ENCODE measurements at regions not wholly inside any gene's neighbourhood (a gene's known extent, or its start where the extent isn't known, plus 50 kb on each side); places are given as distances from the start of the nearest gene placed in this dataset.

- no peak for DNase-seq (ENCODE audit: low spot score)
Measured at GRCh38 chr3:118435851-118436350, 598.7 kb downstream of the IGSF11 start.

GRCh38 chr3:118436697-118437262 lies 597.9 kb downstream of the IGSF11 start:
- no peak for DNase-seq (ENCODE audit: low spot score)

- no peak for DNase-seq (ENCODE audit: low spot score)
Measured at GRCh38 chr3:118445036-118445435, 589.6 kb downstream of the IGSF11 start.

- no peak for DNase-seq (ENCODE audit: low spot score)
Measured at GRCh38 chr3:118447339-118447738, 587.3 kb downstream of the IGSF11 start.

GRCh38 chr3:118466795-118467330 lies 567.8 kb downstream of the IGSF11 start:
- DNase-seq (ENCODE audit: low spot score), result no peak

- DNase-seq (ENCODE audit: low spot score), result no peak
Measured at GRCh38 chr3:118468801-118469200, 565.8 kb downstream of the IGSF11 start.

- DNase-seq (ENCODE audit: low spot score), result no peak
Measured at GRCh38 chr3:118472586-118472985, 562.1 kb downstream of the IGSF11 start.

GRCh38 chr3:118473343-118473742 lies 561.3 kb downstream of the IGSF11 start:
- no peak for DNase-seq (ENCODE audit: low spot score)

- DNase-seq (ENCODE audit: low spot score), result no peak
Measured at GRCh38 chr3:118476885-118477618, 557.6 kb downstream of the IGSF11 start.

GRCh38 chr3:118477768-118478167 lies 556.9 kb downstream of the IGSF11 start:
- DNase-seq (ENCODE audit: low spot score), result no peak

GRCh38 chr3:118478706-118479276 lies 555.9 kb downstream of the IGSF11 start:
- no peak for DNase-seq (ENCODE audit: low spot score)

- DNase-seq (ENCODE audit: low spot score), result no peak
Measured at GRCh38 chr3:118479376-118479775, 555.3 kb downstream of the IGSF11 start.

- no peak for DNase-seq (ENCODE audit: low spot score)
Measured at GRCh38 chr3:118480101-118480860, 554.4 kb downstream of the IGSF11 start.

GRCh38 chr3:118485693-118486092 lies 549.0 kb downstream of the IGSF11 start:
- DNase-seq (ENCODE audit: low spot score), result no peak

- DNase-seq (ENCODE audit: low spot score), result no peak
Measured at GRCh38 chr3:118487734-118488133, 546.9 kb downstream of the IGSF11 start.

GRCh38 chr3:118488732-118489131 lies 545.9 kb downstream of the IGSF11 start:
- no peak for DNase-seq (ENCODE audit: low spot score)

- DNase-seq (ENCODE audit: low spot score), result no peak
Measured at GRCh38 chr3:118495206-118495605, 539.4 kb downstream of the IGSF11 start.

GRCh38 chr3:118497274-118497673 lies 537.4 kb downstream of the IGSF11 start:
- DNase-seq (ENCODE audit: low spot score), result no peak

GRCh38 chr3:118501152-118501551 lies 533.5 kb downstream of the IGSF11 start:
- DNase-seq (ENCODE audit: low spot score), result peak; percentile 21

- no peak for DNase-seq (ENCODE audit: low spot score)
Measured at GRCh38 chr3:118504906-118505305, 529.7 kb downstream of the IGSF11 start.

- DNase-seq (ENCODE audit: low spot score), result no peak
Measured at GRCh38 chr3:118505784-118506183, 528.9 kb downstream of the IGSF11 start.

GRCh38 chr3:118511402-118511801 lies 523.2 kb downstream of the IGSF11 start:
- no peak for DNase-seq (ENCODE audit: low spot score)
